ENCODE measurements at regions not wholly inside any gene's neighbourhood (a gene's known extent, or its start where the extent isn't known, plus 50 kb on each side); places are given as distances from the start of the nearest gene placed in this dataset.

DNA sequence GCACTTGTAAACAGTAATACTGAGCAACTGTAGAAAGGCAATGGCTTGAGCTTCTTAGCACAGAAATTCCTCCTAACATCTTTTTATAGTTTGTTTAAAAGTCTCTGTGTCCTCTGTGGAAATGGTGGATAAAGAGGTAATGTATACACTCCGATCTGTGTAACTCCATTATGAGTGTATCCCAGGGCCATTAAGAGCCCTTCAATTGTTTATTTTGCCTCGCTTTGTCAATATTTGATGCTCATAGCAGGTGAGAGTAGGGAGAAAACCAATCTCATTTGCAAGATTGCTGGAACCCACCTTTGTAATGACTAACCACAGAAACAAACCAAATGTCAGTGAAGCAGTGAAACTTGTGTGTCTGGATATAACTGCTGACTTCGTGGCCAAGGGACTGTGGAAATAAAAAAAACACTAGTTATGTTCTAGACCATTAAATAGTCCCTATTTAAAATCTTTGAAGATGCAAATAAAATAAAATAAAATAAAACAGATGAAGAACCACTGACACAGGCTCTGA, 598.2 kb upstream of the BOD1L1 start (continued):
- TF ChIP-seq MEIS1 (CRISPR knock-in tag; IDR thresholded peaks at IDR 0.05; ENCODE audit: borderline replicate concordance) = no peak
- no peak for TF ChIP-seq ZNF157 (tag by site-specific recombination; IDR thresholded peaks at IDR 0.05)
- TF ChIP-seq ZNF10 (tag by site-specific recombination; IDR thresholded peaks at IDR 0.05) = no peak
- TF ChIP-seq ZNF18 (tag by site-specific recombination; IDR thresholded peaks at IDR 0.05) = no peak
- TF ChIP-seq ZNF416 (tag by site-specific recombination; IDR thresholded peaks at IDR 0.05) = no peak
- TF ChIP-seq ZNF146 (tag by site-specific recombination; IDR thresholded peaks at IDR 0.05) = no peak

DNA sequence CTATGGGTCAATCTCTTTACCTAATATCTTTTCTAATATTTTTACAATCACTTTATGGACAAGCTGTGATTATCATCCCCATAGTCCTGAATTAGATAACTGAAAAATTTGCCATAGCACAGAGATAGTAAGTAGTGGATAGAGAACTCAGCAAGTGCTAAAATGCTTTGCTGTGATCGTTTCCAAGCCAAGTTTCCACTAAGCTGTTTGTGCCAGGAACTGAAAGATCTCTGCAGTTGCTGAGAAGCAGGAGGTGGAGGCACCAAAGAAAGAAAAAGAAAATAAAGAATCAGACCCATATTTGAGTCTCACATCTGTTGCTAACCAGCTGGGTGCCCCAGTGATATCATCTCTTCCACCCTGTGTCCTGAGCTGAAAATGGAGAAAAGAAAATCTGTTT, 605.6 kb upstream of the BOD1L1 start:
- ChIA-PET POLR2A (no interaction called here), CTCF (no interaction called here)
- Histone ChIP-seq H3K4me1 (ENCODE audit: control insufficient read depth, insufficient read depth, low read length) (no peaks in the 10 kb centered on the region), H3K36me3 (ENCODE audit: control insufficient read depth in 2 of 2, insufficient read depth in 1 of 2, low read length in 2 of 2) (no peaks in the 10 kb centered on the region), H3K9me3 (ENCODE audit: control insufficient read depth, insufficient read depth, low read depth, low read length) (no peaks in the 10 kb centered on the region), H3K4me3 (ENCODE audit: low read depth, low read length) (no peak overlapping the region), H3K27ac (ENCODE audit: extremely low read depth, low read depth, low read length) (no peak overlapping the region)
- no peak for TF ChIP-seq ZNF585B (tag by site-specific recombination; IDR thresholded peaks at IDR 0.05)
- TF ChIP-seq ZNF677 (tag by site-specific recombination; IDR thresholded peaks at IDR 0.05) = no peak
- TF ChIP-seq PRDM1 (tag by site-specific recombination; IDR thresholded peaks at IDR 0.05) = no peak
- TF ChIP-seq, protein P1, sequence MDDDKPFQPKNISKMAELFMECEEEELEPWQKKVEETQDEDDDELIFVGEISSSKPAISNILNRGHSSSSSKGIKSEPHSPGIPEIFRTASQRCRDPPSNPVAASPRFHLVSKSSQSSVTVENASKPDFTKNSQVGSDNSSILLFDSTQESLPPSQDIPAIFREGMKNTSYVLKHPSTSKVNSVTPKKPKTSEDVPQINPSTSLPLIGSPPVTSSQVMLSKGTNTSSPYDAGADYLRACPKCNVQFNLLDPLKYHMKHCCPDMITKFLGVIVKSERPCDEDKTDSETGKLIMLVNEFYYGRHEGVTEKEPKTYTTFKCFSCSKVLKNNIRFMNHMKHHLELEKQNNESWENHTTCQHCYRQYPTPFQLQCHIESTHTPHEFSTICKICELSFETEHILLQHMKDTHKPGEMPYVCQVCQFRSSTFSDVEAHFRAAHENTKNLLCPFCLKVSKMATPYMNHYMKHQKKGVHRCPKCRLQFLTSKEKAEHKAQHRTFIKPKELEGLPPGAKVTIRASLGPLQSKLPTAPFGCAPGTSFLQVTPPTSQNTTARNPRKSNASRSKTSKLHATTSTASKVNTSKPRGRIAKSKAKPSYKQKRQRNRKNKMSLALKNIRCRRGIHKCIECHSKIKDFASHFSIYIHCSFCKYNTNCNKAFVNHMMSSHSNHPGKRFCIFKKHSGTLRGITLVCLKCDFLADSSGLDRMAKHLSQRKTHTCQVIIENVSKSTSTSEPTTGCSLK (tag by site-specific recombination; IDR thresholded peaks at IDR 0.05) = no peak
- no peak for TF ChIP-seq ZNF501 (tag by site-specific recombination; IDR thresholded peaks at IDR 0.05)
- TF ChIP-seq, protein P2, sequence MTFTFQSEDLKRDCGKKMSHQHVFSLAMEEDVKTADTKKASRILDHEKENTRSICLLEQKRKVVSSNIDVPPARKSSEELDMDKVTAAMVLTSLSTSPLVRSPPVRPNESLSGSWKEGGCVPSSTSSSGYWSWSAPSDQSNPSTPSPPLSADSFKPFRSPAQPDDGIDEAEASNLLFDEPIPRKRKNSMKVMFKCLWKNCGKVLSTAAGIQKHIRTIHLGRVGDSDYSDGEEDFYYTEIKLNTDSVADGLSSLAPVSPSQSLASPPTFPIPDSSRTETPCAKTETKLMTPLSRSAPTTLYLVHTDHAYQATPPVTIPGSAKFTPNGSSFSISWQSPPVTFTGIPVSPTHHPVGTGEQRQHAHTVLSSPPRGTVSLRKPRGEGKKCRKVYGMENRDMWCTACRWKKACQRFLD (tag by site-specific recombination; IDR thresholded peaks at IDR 0.05) = no peak
- TF ChIP-seq ZNF692 (tag by site-specific recombination; IDR thresholded peaks at IDR 0.05) = no peak
- TF ChIP-seq ZNF112 (tag by site-specific recombination; IDR thresholded peaks at IDR 0.05) = no peak
- no peak for TF ChIP-seq SCRT2 (tag by site-specific recombination; IDR thresholded peaks at IDR 0.05)
- TF ChIP-seq ZNF544 (tag by site-specific recombination; IDR thresholded peaks at IDR 0.05) = no peak
- TF ChIP-seq ZNF362 (tag by site-specific recombination; IDR thresholded peaks at IDR 0.05) = no peak
- TF ChIP-seq ZNF157 (tag by site-specific recombination; IDR thresholded peaks at IDR 0.05) = no peak
- no peak for TF ChIP-seq TRIM28 (IDR thresholded peaks at IDR 0.05; ENCODE audit: borderline replicate concordance, low read length)
- TF ChIP-seq GFI1B (tag by site-specific recombination; IDR thresholded peaks at IDR 0.05) = no peak
- TF ChIP-seq ZNF624 (tag by site-specific recombination; IDR thresholded peaks at IDR 0.05) = no peak

Data from HEK293 (cell line).